ENCODE measurements at regions not wholly inside any gene's neighbourhood (a gene's known extent, or its start where the extent isn't known, plus 50 kb on each side); places are given as distances from the start of the nearest gene placed in this dataset.

DNA sequence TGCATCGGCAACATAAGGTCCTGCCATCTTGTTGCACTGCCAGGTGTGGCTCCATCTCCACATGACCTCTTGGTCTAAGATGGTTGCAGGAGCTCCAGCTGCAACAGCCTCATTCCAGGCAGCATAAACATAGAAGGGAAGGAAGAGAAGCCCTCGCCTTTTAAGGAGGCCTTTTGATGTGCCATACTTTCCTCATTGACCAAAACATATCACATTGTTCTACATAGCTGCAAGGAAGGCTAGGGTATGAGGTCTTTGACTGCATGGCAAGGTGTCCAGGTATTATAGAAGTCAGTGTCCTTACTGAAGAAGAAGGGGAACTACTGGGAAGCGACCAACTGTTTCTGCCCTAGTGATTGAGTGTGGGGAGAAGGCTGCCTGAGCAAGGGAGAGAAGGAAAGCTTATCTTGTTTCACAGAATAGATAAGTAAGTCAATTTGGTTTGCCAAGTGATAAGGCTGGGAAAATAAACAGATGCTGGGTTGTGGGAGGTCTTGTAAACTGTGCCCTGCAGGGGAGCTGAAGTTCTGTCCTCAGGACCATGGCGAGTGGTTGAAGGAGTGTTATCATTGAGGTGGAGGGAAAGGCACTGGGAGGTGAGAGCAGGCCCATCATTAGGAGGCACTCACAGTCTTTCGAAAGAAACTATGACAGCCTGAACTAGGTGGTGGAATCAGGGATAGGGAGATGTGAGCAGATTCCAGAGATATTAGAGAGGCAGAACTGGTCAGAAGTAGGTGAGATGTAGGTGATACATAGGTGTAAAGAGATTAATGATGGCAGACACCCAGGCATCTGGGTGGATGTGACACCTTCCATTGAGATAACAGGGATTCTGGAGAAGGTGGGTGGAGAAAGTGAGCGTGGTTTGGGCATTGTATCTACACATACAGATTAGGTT is 93.8 kb upstream of the IGF1R start:
- TF ChIP-seq POLR2AphosphoS5 (IDR thresholded peaks at IDR 0.05) (no peak), POLR2A (IDR thresholded peaks at IDR 0.05) (no peak)
- H3K4me1 ChIP-seq, result no peaks in the 10 kb centered on the region
- 70 to 81% methylated on average over 5 to 6 of the region's 6 CpGs for WGBS, 2 donors (ENCODE audit: low coverage in 1 of 2)
- no peaks in the 10 kb centered on the region for H3K9me3 ChIP-seq
- H3K36me3 ChIP-seq, result no peaks in the 10 kb centered on the region
- no peak overlapping the region for H3K27ac ChIP-seq
- intact Hi-C loops (cut with DNase I; ENCODE audit: low total_unique reads) (no loop called here), in situ Hi-C loops (cut with MboI; ENCODE audit: low pct_ligation_motif_present in 1 of 4, low pct_unique_long_range_greater_than_20kb in 1 of 4, low sequenced_read_pairs in 3 of 4) (no loop called here)
- H3K4me3 ChIP-seq, result no peak overlapping the region
- no peaks in the 10 kb centered on the region for H3K27me3 ChIP-seq
- no peak for DNase-seq

DNA sequence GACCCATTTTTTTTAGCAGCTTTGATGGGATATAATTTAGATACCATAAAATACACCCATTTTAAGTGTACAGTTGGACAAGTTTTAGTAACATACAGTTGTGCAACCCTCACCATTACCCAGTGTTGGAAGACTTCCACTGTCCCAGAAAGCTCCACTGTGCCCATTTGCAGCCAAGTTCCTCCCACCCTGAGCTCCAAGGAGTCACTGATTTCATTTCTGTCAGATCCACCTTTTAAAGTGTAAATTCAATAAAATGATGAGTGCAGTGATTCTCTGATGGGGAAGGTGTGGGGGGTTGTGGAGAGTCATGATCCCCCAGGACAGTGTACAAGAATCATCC is 93.2 kb upstream of the IGF1R start:
- in situ Hi-C loops (cut with MboI; ENCODE audit: low pct_ligation_motif_present in 1 of 4, low pct_unique_long_range_greater_than_20kb in 1 of 4, low sequenced_read_pairs in 3 of 4), result no loop called here
- Histone ChIP-seq H3K27me3 (no peaks in the 10 kb centered on the region), H3K27ac (no peak overlapping the region), H3K36me3 (no peaks in the 10 kb centered on the region), H3K4me1 (no peaks in the 10 kb centered on the region), H3K9me3 (no peaks in the 10 kb centered on the region), H3K4me3 (no peak overlapping the region)
- intact Hi-C loops (cut with DNase I; ENCODE audit: low total_unique reads), result no loop called here
- DNase-seq, result no peak
- TF ChIP-seq, protein P1, sequence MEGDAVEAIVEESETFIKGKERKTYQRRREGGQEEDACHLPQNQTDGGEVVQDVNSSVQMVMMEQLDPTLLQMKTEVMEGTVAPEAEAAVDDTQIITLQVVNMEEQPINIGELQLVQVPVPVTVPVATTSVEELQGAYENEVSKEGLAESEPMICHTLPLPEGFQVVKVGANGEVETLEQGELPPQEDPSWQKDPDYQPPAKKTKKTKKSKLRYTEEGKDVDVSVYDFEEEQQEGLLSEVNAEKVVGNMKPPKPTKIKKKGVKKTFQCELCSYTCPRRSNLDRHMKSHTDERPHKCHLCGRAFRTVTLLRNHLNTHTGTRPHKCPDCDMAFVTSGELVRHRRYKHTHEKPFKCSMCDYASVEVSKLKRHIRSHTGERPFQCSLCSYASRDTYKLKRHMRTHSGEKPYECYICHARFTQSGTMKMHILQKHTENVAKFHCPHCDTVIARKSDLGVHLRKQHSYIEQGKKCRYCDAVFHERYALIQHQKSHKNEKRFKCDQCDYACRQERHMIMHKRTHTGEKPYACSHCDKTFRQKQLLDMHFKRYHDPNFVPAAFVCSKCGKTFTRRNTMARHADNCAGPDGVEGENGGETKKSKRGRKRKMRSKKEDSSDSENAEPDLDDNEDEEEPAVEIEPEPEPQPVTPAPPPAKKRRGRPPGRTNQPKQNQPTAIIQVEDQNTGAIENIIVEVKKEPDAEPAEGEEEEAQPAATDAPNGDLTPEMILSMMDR (IDR thresholded peaks at IDR 0.05), result no peak
- no peak for TF ChIP-seq POLR2A (IDR thresholded peaks at IDR 0.05)
- no peak for TF ChIP-seq EP300 (IDR thresholded peaks at IDR 0.05; ENCODE audit: low read depth)
- no peak for TF ChIP-seq POLR2AphosphoS5 (IDR thresholded peaks at IDR 0.05)

DNA sequence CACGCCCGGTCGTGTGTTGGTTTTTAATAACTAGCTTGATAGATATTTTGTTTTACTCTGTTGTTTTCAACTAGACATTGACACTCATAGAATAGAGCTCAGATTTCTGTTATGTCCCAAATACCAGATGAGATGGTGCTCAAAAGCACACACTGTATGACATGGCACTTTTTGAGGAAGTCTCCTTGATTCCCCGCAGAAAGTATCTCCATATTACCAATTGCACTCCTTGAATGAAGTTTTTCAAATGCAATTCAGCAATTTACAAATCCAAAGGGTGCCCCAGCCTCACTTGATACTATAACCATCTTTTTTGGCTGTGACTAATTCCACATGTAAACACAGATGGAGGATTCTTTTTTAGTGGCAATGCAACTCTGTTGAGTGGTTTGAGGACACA is 92.0 kb upstream of the IGF1R start:
- DNase-seq, result no peak
- Histone ChIP-seq H3K36me3 (no peaks in the 10 kb centered on the region), H3K4me1 (no peaks in the 10 kb centered on the region), H3K27ac (no peak overlapping the region), H3K9me3 (no peaks in the 10 kb centered on the region), H3K4me3 (no peak overlapping the region), H3K27me3 (no peaks in the 10 kb centered on the region)
- intact Hi-C loops (cut with DNase I; ENCODE audit: low total_unique reads), result no loop called here
- WGBS, 2 donors (ENCODE audit: low coverage in 1 of 2), result 84 to 89% methylated on average over 3 to 4 of the region's 4 CpGs
- TF ChIP-seq POLR2AphosphoS5 (IDR thresholded peaks at IDR 0.05), result no peak
- in situ Hi-C loops (cut with MboI; ENCODE audit: low pct_ligation_motif_present in 1 of 4, low pct_unique_long_range_greater_than_20kb in 1 of 4, low sequenced_read_pairs in 3 of 4), result no loop called here

DNA sequence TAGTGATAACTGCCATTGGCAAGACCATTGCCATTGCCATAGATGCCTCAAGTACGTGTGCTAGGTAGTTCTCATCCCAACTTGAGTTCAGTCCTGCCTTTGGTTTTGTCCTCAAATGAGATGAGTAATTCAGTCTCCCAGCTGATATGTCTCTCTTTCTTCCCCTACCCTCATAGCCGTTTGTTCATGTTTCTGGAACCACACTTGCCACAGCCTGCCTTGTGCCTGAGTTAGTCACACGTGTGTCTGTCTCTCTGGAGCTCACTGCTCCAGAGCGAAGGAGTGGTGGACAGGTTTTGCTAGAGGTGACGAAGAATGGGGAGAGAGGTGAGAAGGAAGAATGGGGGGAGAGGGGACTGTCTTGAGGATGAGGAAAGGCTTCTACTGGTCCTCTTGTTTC is 88.0 kb upstream of the IGF1R start:
- Histone ChIP-seq H3K27me3 (no peaks in the 10 kb centered on the region), H3K4me3 (no peak overlapping the region), H3K9me3 (no peaks in the 10 kb centered on the region), H3K27ac (no peak overlapping the region), H3K4me1 (no peaks in the 10 kb centered on the region), H3K36me3 (no peaks in the 10 kb centered on the region)
- WGBS, 2 donors (ENCODE audit: low coverage in 1 of 2), result 60 to 77% methylated on average over 2 to 5 of the region's 5 CpGs
- in situ Hi-C loops (cut with MboI; ENCODE audit: low pct_ligation_motif_present in 1 of 4, low pct_unique_long_range_greater_than_20kb in 1 of 4, low sequenced_read_pairs in 3 of 4) (no loop called here), intact Hi-C loops (cut with DNase I; ENCODE audit: low total_unique reads) (loop anchor here (10.0 kb wide), 1 partner anchor 84 kb away; the partner anchor contains the start of gene IGF1R)
- TF ChIP-seq, protein P1 (IDR thresholded peaks at IDR 0.05), result no peak
- TF ChIP-seq POLR2AphosphoS5 (IDR thresholded peaks at IDR 0.05), result no peak
- TF ChIP-seq POLR2A (IDR thresholded peaks at IDR 0.05), result no peak
- no peak for TF ChIP-seq EP300 (IDR thresholded peaks at IDR 0.05; ENCODE audit: low read depth)
- DNase-seq, result no peak

DNA sequence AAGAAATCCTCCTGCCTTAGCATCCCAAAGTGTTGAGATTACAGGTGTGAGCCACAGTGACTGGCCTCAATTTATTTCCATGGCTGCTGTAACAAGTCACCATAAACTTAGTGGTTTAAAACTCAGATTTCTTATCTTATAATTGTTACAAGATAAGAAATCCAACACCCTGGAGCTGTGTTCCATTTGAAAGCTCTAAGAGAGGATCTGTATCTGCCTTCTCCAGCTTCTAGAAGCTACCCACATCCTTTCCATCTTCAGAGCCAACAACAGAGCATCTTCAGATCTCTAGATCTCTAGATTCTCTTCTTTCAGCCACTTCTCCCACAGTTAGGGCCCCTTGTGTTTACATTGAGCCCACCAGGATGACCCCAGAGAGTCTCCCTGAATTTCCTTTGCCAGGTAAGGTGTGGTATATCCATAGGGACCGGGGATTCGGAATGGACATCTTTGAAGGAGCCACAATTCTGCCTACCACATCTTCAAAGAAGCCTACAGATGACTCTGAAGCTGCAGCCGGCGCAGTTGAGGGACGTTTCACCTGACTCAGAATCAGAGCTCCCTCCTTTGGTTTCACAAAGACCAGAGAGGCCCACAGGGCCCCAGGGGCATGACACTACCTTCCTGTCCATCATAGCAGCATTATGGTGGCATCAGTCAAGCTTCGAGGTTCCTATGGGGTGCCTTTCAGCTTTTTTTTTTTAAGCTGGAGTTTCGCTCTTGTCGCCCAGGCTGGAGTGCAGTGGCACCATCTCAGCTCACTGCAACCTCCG is 87.0 kb upstream of the IGF1R start:
- Histone ChIP-seq H3K4me1 (no peaks in the 10 kb centered on the region), H3K36me3 (no peaks in the 10 kb centered on the region), H3K27ac (peak overlapping the region in 2 of 4 donors; percentile 38 to 49), H3K9me3 (no peaks in the 10 kb centered on the region), H3K4me3 (no peak overlapping the region), H3K27me3 (no peaks in the 10 kb centered on the region)
- 82 to 86% methylated on average over 1 to 9 of the region's 9 CpGs for WGBS, 2 donors (ENCODE audit: low coverage in 1 of 2)
- intact Hi-C loops (cut with DNase I; ENCODE audit: low total_unique reads), result loop anchor here (10.0 kb wide), 1 partner anchor 83 kb away; the partner anchor contains the start of gene IGF1R
- DNase-seq, result no peak
- TF ChIP-seq, protein P1 (IDR thresholded peaks at IDR 0.05), result no peak
- TF ChIP-seq EP300 (IDR thresholded peaks at IDR 0.05; ENCODE audit: low read depth), result no peak
- TF ChIP-seq POLR2AphosphoS5 (IDR thresholded peaks at IDR 0.05), result no peak
- TF ChIP-seq POLR2A (IDR thresholded peaks at IDR 0.05), result no peak
- in situ Hi-C loops (cut with MboI; ENCODE audit: low pct_ligation_motif_present in 1 of 4, low pct_unique_long_range_greater_than_20kb in 1 of 4, low sequenced_read_pairs in 3 of 4), result no loop called here
